K562 (cell line): ENCODE measurements at regions not wholly inside any gene's neighbourhood (a gene's known extent, or its start where the extent isn't known, plus 50 kb on each side); places are given as distances from the start of the nearest gene placed in this dataset.

Experiments
- C11orf30 ChIP-seq: fragments of 450-650 bp; IDR thresholded peaks from 2 replicates; pipeline ENCODE4 v1.6.1; 2016; ENCODE audit warnings: low read depth, mild to moderate bottlenecking
- EZH2 ChIP-seq: IDR thresholded peaks from 2 replicates; pipeline ENCODE4 v1.6.1; 2012; ENCODE audit warnings: low read depth, mild to moderate bottlenecking, inconsistent platforms, low read length, borderline replicate concordance
- FOXP1 ChIP-seq: sonication (generic); formaldehyde crosslinking; IDR thresholded peaks from 2 replicates; pipeline ENCODE4 v1.8.0; 2022; ENCODE audit warnings: mild to moderate bottlenecking, missing genetic modification reagents
- HLTF ChIP-seq: fragments of 450-650 bp; IDR thresholded peaks from 2 replicates; pipeline ENCODE4 v1.6.1; 2016
- IFI16 ChIP-seq: fragments of 250-450 bp; sonication (Bioruptor Pico); IDR thresholded peaks from 2 replicates; pipeline ENCODE4 v2.1.2; 2022; ENCODE audit warnings: mild to moderate bottlenecking, inconsistent platforms
- KLF13 ChIP-seq: fragments of 450-650 bp; IDR thresholded peaks from 2 replicates; pipeline ENCODE4 v1.6.1; 2016; ENCODE audit warnings: missing genetic modification characterization, low read depth, mild to moderate bottlenecking, missing compliant biosample characterization, moderate library complexity, borderline replicate concordance
- PTRF ChIP-seq: fragments of 450-650 bp; IDR thresholded peaks from 2 replicates; pipeline ENCODE4 v1.6.1; 2016; ENCODE audit warnings: mild to moderate bottlenecking, missing genetic modification characterization, missing compliant biosample characterization
- SETDB1 ChIP-seq: IDR thresholded peaks from one replicate; pipeline ENCODE4 v1.6.1; 2012; ENCODE audit warnings: low read length, control low read depth, inconsistent platforms
- SP2 ChIP-seq: IDR thresholded peaks from 2 replicates; pipeline ENCODE4 v1.6.1; 2011; ENCODE audit warnings: mild to moderate bottlenecking, low read depth, low read length, moderate library complexity; ENCODE audit not compliant: poor library complexity, severe bottlenecking; ENCODE audit errors: extremely low read depth
- ZFP1 ChIP-seq: fragments of 450-650 bp; formaldehyde crosslinking; IDR thresholded peaks from 2 replicates; pipeline ENCODE4 v1.4.0; 2020; ENCODE audit warnings: mild to moderate bottlenecking, mixed read lengths
- ZNF57 ChIP-seq: fragments of 450-650 bp; formaldehyde crosslinking; IDR thresholded peaks from 2 replicates; pipeline ENCODE4 v1.4.0; 2020; ENCODE audit warnings: mild to moderate bottlenecking, moderate library complexity
- ZNF764 ChIP-seq: fragments of 250-450 bp; sonication (Bioruptor Pico); IDR thresholded peaks from 2 replicates; pipeline ENCODE4 v1.4.0; 2020; ENCODE audit warnings: low read depth, mild to moderate bottlenecking, moderate library complexity
- TF ChIP-seq, protein P1 (sequence below): fragments of 250-450 bp; sonication (Bioruptor Pico); IDR thresholded peaks from 2 replicates; pipeline ENCODE4 v1.8.0; 2021; ENCODE audit warnings: moderate library complexity, mild to moderate bottlenecking, inconsistent platforms
- TF ChIP-seq, protein P2 (sequence below): fragments of 200-800 bp; sonication (Bioruptor generic); IDR thresholded peaks from 2 replicates; pipeline ENCODE4 v1.6.1; 2017; ENCODE audit warnings: missing genetic modification characterization, missing compliant biosample characterization
- TF ChIP-seq, protein P3 (sequence below): fragments of 250-450 bp; sonication (Bioruptor Pico); IDR thresholded peaks from 2 replicates; pipeline ENCODE4 v1.8.0; 2022; ENCODE audit warnings: inconsistent platforms, mild to moderate bottlenecking, moderate library complexity, borderline replicate concordance
- TF ChIP-seq, protein P4 (sequence below): fragments of 250-450 bp; sonication (Bioruptor Pico); IDR thresholded peaks from 2 replicates; pipeline ENCODE4 v1.5.0; 2020; ENCODE audit warnings: mild to moderate bottlenecking, borderline replicate concordance
- TF ChIP-seq, protein P5 (sequence below): fragments of 250-450 bp; sonication (Bioruptor Pico); IDR thresholded peaks from 2 replicates; pipeline ENCODE4 v1.6.1; 2021; ENCODE audit warnings: mild to moderate bottlenecking
- TF ChIP-seq, protein P6 (sequence below): fragments of 250-450 bp; sonication (Bioruptor Pico); IDR thresholded peaks from 2 replicates; pipeline ENCODE4 v1.8.0; 2021; ENCODE audit warnings: mild to moderate bottlenecking, moderate library complexity

DNA sequence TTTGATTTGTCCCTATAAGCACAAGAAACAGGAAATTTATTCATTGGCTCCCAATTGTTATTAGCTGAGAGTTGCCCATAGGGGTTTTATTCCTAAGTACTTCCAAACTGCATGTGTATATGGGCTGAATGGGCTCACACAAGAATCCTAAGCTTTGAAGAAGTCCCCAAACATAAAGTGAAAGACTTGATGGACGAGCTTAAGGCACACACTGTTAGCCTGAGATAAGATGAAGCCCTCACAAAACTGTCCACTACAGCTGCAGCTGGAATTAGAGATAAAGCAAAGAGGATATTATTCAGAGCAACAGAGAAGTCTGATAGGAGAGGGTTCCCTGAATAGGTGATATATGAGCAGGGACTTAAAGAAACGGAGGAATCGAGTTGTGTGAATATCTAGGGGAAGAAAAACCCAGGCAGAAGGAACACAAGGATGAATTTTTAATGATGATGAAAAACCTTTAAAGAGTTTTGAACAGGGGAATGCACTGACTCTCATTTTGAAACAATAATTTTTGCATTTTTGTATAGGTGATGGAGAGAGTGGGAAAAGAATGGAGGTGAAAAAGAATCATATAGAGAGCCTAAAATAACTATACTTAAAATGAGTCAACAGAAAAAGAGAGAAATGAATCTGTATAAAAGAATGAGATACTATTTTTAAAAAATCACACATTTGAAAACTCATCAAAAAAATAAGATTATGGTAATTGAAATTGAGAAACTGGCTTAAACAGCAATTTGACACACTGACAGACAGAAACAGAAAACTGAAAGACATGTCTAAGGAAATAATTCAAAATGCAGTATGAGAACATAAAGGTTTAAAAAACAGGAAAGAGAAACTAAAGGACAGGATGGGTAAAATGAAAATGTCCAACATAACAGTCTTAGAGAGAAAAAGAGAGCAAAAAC is 133.6 kb upstream of the POGK start (continued):
- TF ChIP-seq, protein P1, sequence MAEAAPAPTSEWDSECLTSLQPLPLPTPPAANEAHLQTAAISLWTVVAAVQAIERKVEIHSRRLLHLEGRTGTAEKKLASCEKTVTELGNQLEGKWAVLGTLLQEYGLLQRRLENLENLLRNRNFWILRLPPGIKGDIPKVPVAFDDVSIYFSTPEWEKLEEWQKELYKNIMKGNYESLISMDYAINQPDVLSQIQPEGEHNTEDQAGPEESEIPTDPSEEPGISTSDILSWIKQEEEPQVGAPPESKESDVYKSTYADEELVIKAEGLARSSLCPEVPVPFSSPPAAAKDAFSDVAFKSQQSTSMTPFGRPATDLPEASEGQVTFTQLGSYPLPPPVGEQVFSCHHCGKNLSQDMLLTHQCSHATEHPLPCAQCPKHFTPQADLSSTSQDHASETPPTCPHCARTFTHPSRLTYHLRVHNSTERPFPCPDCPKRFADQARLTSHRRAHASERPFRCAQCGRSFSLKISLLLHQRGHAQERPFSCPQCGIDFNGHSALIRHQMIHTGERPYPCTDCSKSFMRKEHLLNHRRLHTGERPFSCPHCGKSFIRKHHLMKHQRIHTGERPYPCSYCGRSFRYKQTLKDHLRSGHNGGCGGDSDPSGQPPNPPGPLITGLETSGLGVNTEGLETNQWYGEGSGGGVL, result no peak
- TF ChIP-seq ZFP1 (CRISPR knock-in tag), result no peak
- no peak for TF ChIP-seq IFI16 (CRISPR knock-in tag)
- no peak for TF ChIP-seq ZNF57 (CRISPR knock-in tag)
- TF ChIP-seq, protein P2, sequence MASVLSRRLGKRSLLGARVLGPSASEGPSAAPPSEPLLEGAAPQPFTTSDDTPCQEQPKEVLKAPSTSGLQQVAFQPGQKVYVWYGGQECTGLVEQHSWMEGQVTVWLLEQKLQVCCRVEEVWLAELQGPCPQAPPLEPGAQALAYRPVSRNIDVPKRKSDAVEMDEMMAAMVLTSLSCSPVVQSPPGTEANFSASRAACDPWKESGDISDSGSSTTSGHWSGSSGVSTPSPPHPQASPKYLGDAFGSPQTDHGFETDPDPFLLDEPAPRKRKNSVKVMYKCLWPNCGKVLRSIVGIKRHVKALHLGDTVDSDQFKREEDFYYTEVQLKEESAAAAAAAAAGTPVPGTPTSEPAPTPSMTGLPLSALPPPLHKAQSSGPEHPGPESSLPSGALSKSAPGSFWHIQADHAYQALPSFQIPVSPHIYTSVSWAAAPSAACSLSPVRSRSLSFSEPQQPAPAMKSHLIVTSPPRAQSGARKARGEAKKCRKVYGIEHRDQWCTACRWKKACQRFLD (CRISPR knock-in tag), result peak; percentile 99
- no peak for TF ChIP-seq SP2
- peak; percentile 65; the same call in 1 of the 2 replicates for TF ChIP-seq FOXP1 (CRISPR knock-in tag)
- TF ChIP-seq, protein P3, sequence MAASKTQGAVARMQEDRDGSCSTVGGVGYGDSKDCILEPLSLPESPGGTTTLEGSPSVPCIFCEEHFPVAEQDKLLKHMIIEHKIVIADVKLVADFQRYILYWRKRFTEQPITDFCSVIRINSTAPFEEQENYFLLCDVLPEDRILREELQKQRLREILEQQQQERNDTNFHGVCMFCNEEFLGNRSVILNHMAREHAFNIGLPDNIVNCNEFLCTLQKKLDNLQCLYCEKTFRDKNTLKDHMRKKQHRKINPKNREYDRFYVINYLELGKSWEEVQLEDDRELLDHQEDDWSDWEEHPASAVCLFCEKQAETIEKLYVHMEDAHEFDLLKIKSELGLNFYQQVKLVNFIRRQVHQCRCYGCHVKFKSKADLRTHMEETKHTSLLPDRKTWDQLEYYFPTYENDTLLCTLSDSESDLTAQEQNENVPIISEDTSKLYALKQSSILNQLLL, result no peak
- peak; percentile 93; the same call in 1 of the 2 replicates for TF ChIP-seq EZH2
- TF ChIP-seq HLTF, result peak; percentile 81; the same call in 1 of the 2 replicates
- TF ChIP-seq, protein P4, sequence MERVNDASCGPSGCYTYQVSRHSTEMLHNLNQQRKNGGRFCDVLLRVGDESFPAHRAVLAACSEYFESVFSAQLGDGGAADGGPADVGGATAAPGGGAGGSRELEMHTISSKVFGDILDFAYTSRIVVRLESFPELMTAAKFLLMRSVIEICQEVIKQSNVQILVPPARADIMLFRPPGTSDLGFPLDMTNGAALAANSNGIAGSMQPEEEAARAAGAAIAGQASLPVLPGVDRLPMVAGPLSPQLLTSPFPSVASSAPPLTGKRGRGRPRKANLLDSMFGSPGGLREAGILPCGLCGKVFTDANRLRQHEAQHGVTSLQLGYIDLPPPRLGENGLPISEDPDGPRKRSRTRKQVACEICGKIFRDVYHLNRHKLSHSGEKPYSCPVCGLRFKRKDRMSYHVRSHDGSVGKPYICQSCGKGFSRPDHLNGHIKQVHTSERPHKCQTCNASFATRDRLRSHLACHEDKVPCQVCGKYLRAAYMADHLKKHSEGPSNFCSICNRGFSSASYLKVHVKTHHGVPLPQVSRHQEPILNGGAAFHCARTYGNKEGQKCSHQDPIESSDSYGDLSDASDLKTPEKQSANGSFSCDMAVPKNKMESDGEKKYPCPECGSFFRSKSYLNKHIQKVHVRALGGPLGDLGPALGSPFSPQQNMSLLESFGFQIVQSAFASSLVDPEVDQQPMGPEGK (CRISPR knock-in tag), result no peak
- no peak for TF ChIP-seq PTRF (tag)
- TF ChIP-seq C11orf30, result peak; percentile 62
- TF ChIP-seq KLF13 (tag), result no peak
- no peak for TF ChIP-seq ZNF764 (CRISPR knock-in tag)
- TF ChIP-seq, protein P5, sequence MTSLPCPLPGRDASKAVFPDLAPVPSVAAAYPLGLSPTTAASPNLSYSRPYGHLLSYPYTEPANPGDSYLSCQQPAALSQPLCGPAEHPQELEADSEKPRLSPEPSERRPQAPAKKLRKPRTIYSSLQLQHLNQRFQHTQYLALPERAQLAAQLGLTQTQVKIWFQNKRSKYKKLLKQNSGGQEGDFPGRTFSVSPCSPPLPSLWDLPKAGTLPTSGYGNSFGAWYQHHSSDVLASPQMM (CRISPR knock-in tag), result no peak
- no peak for TF ChIP-seq SETDB1
- TF ChIP-seq, protein P6, sequence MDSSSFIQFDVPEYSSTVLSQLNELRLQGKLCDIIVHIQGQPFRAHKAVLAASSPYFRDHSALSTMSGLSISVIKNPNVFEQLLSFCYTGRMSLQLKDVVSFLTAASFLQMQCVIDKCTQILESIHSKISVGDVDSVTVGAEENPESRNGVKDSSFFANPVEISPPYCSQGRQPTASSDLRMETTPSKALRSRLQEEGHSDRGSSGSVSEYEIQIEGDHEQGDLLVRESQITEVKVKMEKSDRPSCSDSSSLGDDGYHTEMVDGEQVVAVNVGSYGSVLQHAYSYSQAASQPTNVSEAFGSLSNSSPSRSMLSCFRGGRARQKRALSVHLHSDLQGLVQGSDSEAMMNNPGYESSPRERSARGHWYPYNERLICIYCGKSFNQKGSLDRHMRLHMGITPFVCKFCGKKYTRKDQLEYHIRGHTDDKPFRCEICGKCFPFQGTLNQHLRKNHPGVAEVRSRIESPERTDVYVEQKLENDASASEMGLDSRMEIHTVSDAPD (CRISPR knock-in tag), result no peak
